ENCODE measurements at regions not wholly inside any gene's neighbourhood (a gene's known extent, or its start where the extent isn't known, plus 50 kb on each side); places are given as distances from the start of the nearest gene placed in this dataset.

- Histone ChIP-seq H3K27ac (no peak overlapping the region), H3K27me3 (no peaks in the 10 kb centered on the region), H3K36me3 (no peaks in the 10 kb centered on the region), H3K4me3 (no peak overlapping the region), H3K9me3 (peaks cover 0 to 12% (median 0%) of the 10 kb centered on the region in 3 donors), H3K4me1 (no peaks in the 10 kb centered on the region)
- 92 to 95% methylated on average over 2 of the region's 2 CpGs for WGBS, 2 donors (ENCODE audit: low coverage in 1 of 2)
- no peak for TF ChIP-seq POLR2AphosphoS5 (IDR thresholded peaks at IDR 0.05)
- no peak for TF ChIP-seq EP300 (IDR thresholded peaks at IDR 0.05)
- no peak for TF ChIP-seq CTCF (IDR thresholded peaks at IDR 0.05)
- ATAC-seq = no peak
Measured at GRCh38 chr5:107779437-107779836, 108.7 kb upstream of the EFNA5 start.

- H3K36me3 ChIP-seq = no peaks in the 10 kb centered on the region
- WGBS, 2 donors (ENCODE audit: low coverage in 1 of 2) = 58 to 70% methylated on average over 2 to 3 of the region's 3 CpGs
- H3K27ac ChIP-seq = no peak overlapping the region
- H3K9me3 ChIP-seq = peaks cover 0 to 12% (median 0%) of the 10 kb centered on the region in 3 donors
- TF ChIP-seq CTCF (IDR thresholded peaks at IDR 0.05) (no peak), POLR2A (IDR thresholded peaks at IDR 0.05) (no peak), POLR2AphosphoS5 (IDR thresholded peaks at IDR 0.05) (no peak), EP300 (IDR thresholded peaks at IDR 0.05) (no peak)
- ATAC-seq = no peak
- H3K4me3 ChIP-seq = no peak overlapping the region
- H3K4me1 ChIP-seq = no peaks in the 10 kb centered on the region
- H3K27me3 ChIP-seq = no peaks in the 10 kb centered on the region
Measured at GRCh38 chr5:107778647-107779046, 107.9 kb upstream of the EFNA5 start.

GRCh38 chr5:107776922-107777740 is 106.4 kb upstream of the EFNA5 start:
- TF ChIP-seq POLR2AphosphoS5 (IDR thresholded peaks at IDR 0.05) (no peak), EP300 (IDR thresholded peaks at IDR 0.05) (no peak), CTCF (IDR thresholded peaks at IDR 0.05) (no peak), POLR2A (IDR thresholded peaks at IDR 0.05) (no peak)
- no peak overlapping the region for H3K4me3 ChIP-seq
- H3K36me3 ChIP-seq = no peaks in the 10 kb centered on the region
- ATAC-seq = no peak
- no peaks in the 10 kb centered on the region for H3K27me3 ChIP-seq
- no peaks in the 10 kb centered on the region for H3K4me1 ChIP-seq
- H3K27ac ChIP-seq = no peak overlapping the region
- 87 to 91% methylated on average over 6 of the region's 6 CpGs for WGBS, 2 donors (ENCODE audit: low coverage in 1 of 2)
- H3K9me3 ChIP-seq = peaks cover 0 to 12% (median 0%) of the 10 kb centered on the region in 3 donors

- Histone ChIP-seq H3K36me3 (no peaks in the 10 kb centered on the region), H3K27ac (no peak overlapping the region), H3K4me1 (no peaks in the 10 kb centered on the region), H3K9me3 (peaks cover 0 to 9% (median 0%) of the 10 kb centered on the region in 3 donors), H3K4me3 (no peak overlapping the region), H3K27me3 (no peaks in the 10 kb centered on the region)
- TF ChIP-seq EP300 (IDR thresholded peaks at IDR 0.05) (no peak), POLR2AphosphoS5 (IDR thresholded peaks at IDR 0.05) (no peak), POLR2A (IDR thresholded peaks at IDR 0.05) (no peak), CTCF (IDR thresholded peaks at IDR 0.05) (no peak)
- no peak for ATAC-seq
- WGBS, 2 donors (ENCODE audit: low coverage in 1 of 2) = 52 to 69% methylated on average over 3 of the region's 3 CpGs
Measured at GRCh38 chr5:107776506-107776905, 105.8 kb upstream of the EFNA5 start.

- TF ChIP-seq POLR2A (IDR thresholded peaks at IDR 0.05) (no peak), CTCF (IDR thresholded peaks at IDR 0.05) (no peak), EP300 (IDR thresholded peaks at IDR 0.05) (no peak), POLR2AphosphoS5 (IDR thresholded peaks at IDR 0.05) (no peak)
- no peaks in the 10 kb centered on the region for H3K4me1 ChIP-seq
- no peak overlapping the region for H3K27ac ChIP-seq
- 47 to 73% methylated on average over 2 of the region's 2 CpGs for WGBS, 2 donors (ENCODE audit: low coverage in 1 of 2)
- ATAC-seq = no peak
- no peak overlapping the region for H3K4me3 ChIP-seq
- H3K36me3 ChIP-seq = no peaks in the 10 kb centered on the region
- no peaks in the 10 kb centered on the region for H3K27me3 ChIP-seq
- no peaks in the 10 kb centered on the region for H3K9me3 ChIP-seq
Measured at GRCh38 chr5:107774316-107774715, 103.6 kb upstream of the EFNA5 start.
